Neural cell (in vitro differentiated cells): ENCODE measurements at regions not wholly inside any gene's neighbourhood (a gene's known extent, or its start where the extent isn't known, plus 50 kb on each side); places are given as distances from the start of the nearest gene placed in this dataset.

Source experiments
- H2AFZ ChIP-seq: fragments of 200-600, 300-800 bp; sonication (generic), shearing (Covaris generic); 2 replicates; pipeline ENCODE4 v1.6.0; 2014; ENCODE audit warnings: low read depth, mild to moderate bottlenecking, antibody characterized with exemption, low read length, moderate library complexity
- H3F3A ChIP-seq: fragments of 200-600 bp; shearing (Covaris generic); 2 replicates; pipeline ENCODE4 v1.6.1; 2016; ENCODE audit warnings: mild to moderate bottlenecking, moderate library complexity, mixed read lengths, antibody characterized with exemption, low read length; ENCODE audit not compliant: insufficient read depth, poor library complexity, severe bottlenecking
- H3K27ac ChIP-seq: fragments of 200-600, 300-800 bp; sonication (generic), shearing (Covaris generic); 2 replicates; pipeline ENCODE4 v1.5.1; 2014; ENCODE audit warnings: mild to moderate bottlenecking, low read length, moderate library complexity
- H3K27me3 ChIP-seq: fragments of 300-800, 200-600 bp; sonication (generic), shearing (Covaris generic); 2 replicates; pipeline ENCODE4 v1.6.0; 2014; ENCODE audit warnings: mild to moderate bottlenecking, low read depth, low read length, moderate library complexity; ENCODE audit not compliant: insufficient read depth
- H3K36me3 ChIP-seq: fragments of 300-800, 200-600 bp; sonication (generic), shearing (Covaris generic); 2 replicates; pipeline ENCODE4 v1.5.1; 2014; ENCODE audit warnings: mild to moderate bottlenecking, antibody characterized with exemption, low read length, moderate library complexity; ENCODE audit not compliant: insufficient read depth
- H3K4me2 ChIP-seq: fragments of 300-800, 200-600 bp; sonication (generic), shearing (Covaris generic); 2 replicates; pipeline ENCODE4 v1.6.0; 2014; ENCODE audit warnings: mild to moderate bottlenecking, low read length
- H3K4me3 ChIP-seq: fragments of 300-800, 200-600 bp; sonication (generic), shearing (Covaris generic); 2 replicates; pipeline ENCODE4 v1.5.1; 2014; ENCODE audit warnings: mild to moderate bottlenecking, low read length, moderate library complexity
- H3K79me2 ChIP-seq: fragments of 200-600 bp; shearing (Covaris generic); replicated peaks from 2 replicates; pipeline ENCODE4 v1.6.0; 2014; ENCODE audit warnings: mild to moderate bottlenecking, low read length, moderate library complexity; ENCODE audit not compliant: insufficient read depth
- H3K9ac ChIP-seq: fragments of 300-800, 200-600 bp; sonication (generic), shearing (Covaris generic); 2 replicates; pipeline ENCODE4 v1.6.1; 2016; ENCODE audit warnings: mild to moderate bottlenecking, low read length, mixed read lengths
- H3K9me2 ChIP-seq: fragments of 200-600 bp; shearing (Covaris generic); 2 replicates; pipeline ENCODE4 v1.6.1; 2016; ENCODE audit warnings: mild to moderate bottlenecking, low read length, mixed read lengths; ENCODE audit not compliant: insufficient read depth
- H3K9me3 ChIP-seq: fragments of 200-600, 300-800 bp; sonication (generic), shearing (Covaris generic); 2 replicates; pipeline ENCODE4 v1.6.1; 2016; ENCODE audit warnings: mild to moderate bottlenecking, mixed run types, low read length, moderate library complexity, mixed read lengths
- H4K20me1 ChIP-seq: fragments of 200-600 bp; shearing (Covaris generic); 2 replicates; pipeline ENCODE4 v1.6.1; 2016; ENCODE audit warnings: mild to moderate bottlenecking, mixed run types; ENCODE audit not compliant: insufficient read depth
- EP300 ChIP-seq: fragments of 450-650 bp; conservative IDR thresholded peaks from 2 replicates; pipeline ENCODE4 v1.6.1; 2014; ENCODE audit warnings: antibody characterized with exemption, mild to moderate bottlenecking, moderate library complexity; ENCODE audit not compliant: poor library complexity, severe bottlenecking
- EZH2 ChIP-seq: fragments of 200-600, 300-800 bp; shearing (Covaris generic), sonication (generic); IDR thresholded peaks from 2 replicates; pipeline ENCODE4 v1.6.1; 2014; ENCODE audit warnings: antibody characterized with exemption, low read length, borderline replicate concordance, mild to moderate bottlenecking; ENCODE audit not compliant: insufficient read depth, poor library complexity, severe bottlenecking
- MXI1 ChIP-seq: fragments of 450-650 bp; conservative IDR thresholded peaks from 2 replicates; pipeline ENCODE4 v1.6.1; 2014; ENCODE audit warnings: antibody characterized with exemption, mild to moderate bottlenecking; ENCODE audit not compliant: poor library complexity, severe bottlenecking
- POLR2AphosphoS5 ChIP-seq: IDR thresholded peaks from 2 replicates; pipeline ENCODE4 v1.6.1; 2012
- RAD21 ChIP-seq: fragments of 450-650 bp; conservative IDR thresholded peaks from 2 replicates; pipeline ENCODE4 v1.6.1; 2014; ENCODE audit warnings: antibody characterized with exemption, mild to moderate bottlenecking, moderate library complexity
- SMC3 ChIP-seq: fragments of 450-650 bp; conservative IDR thresholded peaks from 2 replicates; pipeline ENCODE4 v1.6.1; 2014; ENCODE audit warnings: antibody characterized with exemption, mild to moderate bottlenecking, moderate library complexity; ENCODE audit not compliant: poor library complexity
- TAF1 ChIP-seq: IDR thresholded peaks from 2 replicates; pipeline ENCODE4 v1.6.1; 2012; ENCODE audit warnings: low read depth
- TF ChIP-seq, protein P1 (sequence below): fragments of 450-650 bp; IDR thresholded peaks from 2 replicates; pipeline ENCODE4 v1.5.1; 2014; ENCODE audit warnings: antibody characterized with exemption, mild to moderate bottlenecking, moderate library complexity; ENCODE audit not compliant: poor library complexity, severe bottlenecking
- TF ChIP-seq, protein P2 (sequence below): IDR thresholded peaks from 2 replicates; pipeline ENCODE4 v1.6.1; 2012; ENCODE audit warnings: borderline replicate concordance

- Histone ChIP-seq H4K20me1 (no peaks in the 10 kb centered on the region), H3K4me2 (no peak overlapping the region), H3K9me2 (no peaks in the 10 kb centered on the region), H2AFZ (no peak overlapping the region), H3K9me3 (no peaks in the 10 kb centered on the region), H3K4me3 (no peak overlapping the region), H3K27me3 (no peaks in the 10 kb centered on the region), H3F3A (no peaks in the 10 kb centered on the region), H3K9ac (no peak overlapping the region), H3K79me2 (no peaks in the 10 kb centered on the region), H3K36me3 (no peaks in the 10 kb centered on the region), H3K27ac (no peak overlapping the region)
- TF ChIP-seq POLR2AphosphoS5: no peak
- TF ChIP-seq RAD21: no peak
- TF ChIP-seq EZH2: no peak
- TF ChIP-seq MXI1: no peak
- no peak for TF ChIP-seq SMC3
- TF ChIP-seq, protein P1, sequence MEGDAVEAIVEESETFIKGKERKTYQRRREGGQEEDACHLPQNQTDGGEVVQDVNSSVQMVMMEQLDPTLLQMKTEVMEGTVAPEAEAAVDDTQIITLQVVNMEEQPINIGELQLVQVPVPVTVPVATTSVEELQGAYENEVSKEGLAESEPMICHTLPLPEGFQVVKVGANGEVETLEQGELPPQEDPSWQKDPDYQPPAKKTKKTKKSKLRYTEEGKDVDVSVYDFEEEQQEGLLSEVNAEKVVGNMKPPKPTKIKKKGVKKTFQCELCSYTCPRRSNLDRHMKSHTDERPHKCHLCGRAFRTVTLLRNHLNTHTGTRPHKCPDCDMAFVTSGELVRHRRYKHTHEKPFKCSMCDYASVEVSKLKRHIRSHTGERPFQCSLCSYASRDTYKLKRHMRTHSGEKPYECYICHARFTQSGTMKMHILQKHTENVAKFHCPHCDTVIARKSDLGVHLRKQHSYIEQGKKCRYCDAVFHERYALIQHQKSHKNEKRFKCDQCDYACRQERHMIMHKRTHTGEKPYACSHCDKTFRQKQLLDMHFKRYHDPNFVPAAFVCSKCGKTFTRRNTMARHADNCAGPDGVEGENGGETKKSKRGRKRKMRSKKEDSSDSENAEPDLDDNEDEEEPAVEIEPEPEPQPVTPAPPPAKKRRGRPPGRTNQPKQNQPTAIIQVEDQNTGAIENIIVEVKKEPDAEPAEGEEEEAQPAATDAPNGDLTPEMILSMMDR: no peak
- TF ChIP-seq EP300: no peak
- TF ChIP-seq, protein P2, sequence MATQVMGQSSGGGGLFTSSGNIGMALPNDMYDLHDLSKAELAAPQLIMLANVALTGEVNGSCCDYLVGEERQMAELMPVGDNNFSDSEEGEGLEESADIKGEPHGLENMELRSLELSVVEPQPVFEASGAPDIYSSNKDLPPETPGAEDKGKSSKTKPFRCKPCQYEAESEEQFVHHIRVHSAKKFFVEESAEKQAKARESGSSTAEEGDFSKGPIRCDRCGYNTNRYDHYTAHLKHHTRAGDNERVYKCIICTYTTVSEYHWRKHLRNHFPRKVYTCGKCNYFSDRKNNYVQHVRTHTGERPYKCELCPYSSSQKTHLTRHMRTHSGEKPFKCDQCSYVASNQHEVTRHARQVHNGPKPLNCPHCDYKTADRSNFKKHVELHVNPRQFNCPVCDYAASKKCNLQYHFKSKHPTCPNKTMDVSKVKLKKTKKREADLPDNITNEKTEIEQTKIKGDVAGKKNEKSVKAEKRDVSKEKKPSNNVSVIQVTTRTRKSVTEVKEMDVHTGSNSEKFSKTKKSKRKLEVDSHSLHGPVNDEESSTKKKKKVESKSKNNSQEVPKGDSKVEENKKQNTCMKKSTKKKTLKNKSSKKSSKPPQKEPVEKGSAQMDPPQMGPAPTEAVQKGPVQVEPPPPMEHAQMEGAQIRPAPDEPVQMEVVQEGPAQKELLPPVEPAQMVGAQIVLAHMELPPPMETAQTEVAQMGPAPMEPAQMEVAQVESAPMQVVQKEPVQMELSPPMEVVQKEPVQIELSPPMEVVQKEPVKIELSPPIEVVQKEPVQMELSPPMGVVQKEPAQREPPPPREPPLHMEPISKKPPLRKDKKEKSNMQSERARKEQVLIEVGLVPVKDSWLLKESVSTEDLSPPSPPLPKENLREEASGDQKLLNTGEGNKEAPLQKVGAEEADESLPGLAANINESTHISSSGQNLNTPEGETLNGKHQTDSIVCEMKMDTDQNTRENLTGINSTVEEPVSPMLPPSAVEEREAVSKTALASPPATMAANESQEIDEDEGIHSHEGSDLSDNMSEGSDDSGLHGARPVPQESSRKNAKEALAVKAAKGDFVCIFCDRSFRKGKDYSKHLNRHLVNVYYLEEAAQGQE: no peak
- no peak for TF ChIP-seq TAF1
Measured at GRCh38 chr2:123283431-123283830, 741.7 kb upstream of the CNTNAP5 start.

DNA sequence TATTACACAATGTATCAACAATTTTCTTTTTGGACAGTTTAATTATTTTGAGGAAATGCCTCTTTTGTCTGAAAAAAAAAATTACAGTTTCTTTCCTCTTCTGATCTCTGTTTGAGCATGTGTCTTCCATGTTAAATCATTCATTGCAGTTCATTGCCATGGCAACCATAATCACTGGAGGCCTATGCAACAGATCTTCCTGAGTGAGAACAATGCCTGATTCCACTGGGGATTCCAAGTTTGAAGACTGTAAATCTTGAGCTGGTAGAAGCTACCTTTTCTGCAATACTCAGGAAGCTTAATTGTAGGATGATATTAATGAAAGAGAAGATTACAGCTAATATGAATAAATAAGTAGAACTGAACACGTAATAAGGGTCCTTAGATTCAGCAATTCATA, 721.4 kb upstream of the CNTNAP5 start:
- Histone ChIP-seq H4K20me1 (no peaks in the 10 kb centered on the region), H3F3A (no peaks in the 10 kb centered on the region), H2AFZ (no peak overlapping the region), H3K9me3 (no peaks in the 10 kb centered on the region), H3K79me2 (no peaks in the 10 kb centered on the region), H3K27ac (peak overlapping the region; percentile 76), H3K36me3 (no peaks in the 10 kb centered on the region), H3K4me3 (peak overlapping the region; percentile 1), H3K9me2 (no peaks in the 10 kb centered on the region), H3K27me3 (no peaks in the 10 kb centered on the region), H3K9ac (peak overlapping the region; percentile 1), H3K4me2 (peak overlapping the region; percentile 28)
- TF ChIP-seq SMC3: no peak
- TF ChIP-seq POLR2AphosphoS5: peak; percentile 73
- TF ChIP-seq MXI1: peak; percentile 55
- no peak for TF ChIP-seq TAF1
- TF ChIP-seq, protein P2: peak; percentile 85
- TF ChIP-seq EZH2: no peak
- TF ChIP-seq RAD21: peak; percentile 24
- peak; percentile 74 for TF ChIP-seq EP300
- TF ChIP-seq, protein P1: no peak
